HG03097 (cell line): ENCODE measurements at regions not wholly inside any gene's neighbourhood (a gene's known extent, or its start where the extent isn't known, plus 50 kb on each side); places are given as distances from the start of the nearest gene placed in this dataset.
"Not testable (repeated sequence)": the region's sequence is repeated elsewhere in the genome, so short reads cannot be mapped to it uniquely, and the experiment has no call there.

Source experiments
- ATAC-seq: cut with Tn5 transposase; IDR thresholded peaks from one replicate; pipeline ENCODE4 v1.9.1; 2021; ENCODE audit not compliant: unreplicated experiment, low FRiP score

GRCh38 chr10:21159669-21160068 lies 262.6 kb upstream of the NEBL start:
- ATAC-seq, result no peak

GRCh38 chr10:21158301-21158700 lies 261.2 kb upstream of the NEBL start:
- ATAC-seq, result no peak

GRCh38 chr10:21157664-21158063 lies 260.6 kb upstream of the NEBL start:
- ATAC-seq, result no peak

GRCh38 chr10:21150166-21150565 lies 253.1 kb upstream of the NEBL start:
- ATAC-seq, result no peak

GRCh38 chr10:21146436-21146789 lies 249.3 kb upstream of the NEBL start:
- no peak for ATAC-seq

- no peak for ATAC-seq
Measured at GRCh38 chr10:21145751-21146435, 248.8 kb upstream of the NEBL start.

GRCh38 chr10:21144047-21144446 lies 246.9 kb upstream of the NEBL start:
- ATAC-seq, result no peak

- ATAC-seq, result no peak
Measured at GRCh38 chr10:21141946-21142492, 244.9 kb upstream of the NEBL start.

- ATAC-seq, result no peak
Measured at GRCh38 chr10:21138769-21139340, 241.7 kb upstream of the NEBL start.

GRCh38 chr10:21135023-21135931 lies 238.2 kb upstream of the NEBL start:
- ATAC-seq, result no peak

- no peak for ATAC-seq
Measured at GRCh38 chr10:21134645-21135022, 237.5 kb upstream of the NEBL start.

- no peak for ATAC-seq
Measured at GRCh38 chr10:21130683-21131442, 233.8 kb upstream of the NEBL start.

GRCh38 chr10:21130108-21130507 lies 233.0 kb upstream of the NEBL start:
- no peak for ATAC-seq

GRCh38 chr10:21125471-21126228 lies 228.5 kb upstream of the NEBL start:
- no peak for ATAC-seq

- no peak for ATAC-seq
Measured at GRCh38 chr10:21122907-21123306, 225.8 kb upstream of the NEBL start.

- not testable (repeated sequence) for ATAC-seq
Measured at GRCh38 chr10:21121822-21122221, 224.7 kb upstream of the NEBL start.

- no peak for ATAC-seq
Measured at GRCh38 chr10:21114683-21115082, 217.6 kb upstream of the NEBL start.

- ATAC-seq, result no peak
Measured at GRCh38 chr10:21110358-21110757, 213.2 kb upstream of the NEBL start.

GRCh38 chr10:21106931-21107330 lies 209.8 kb upstream of the NEBL start:
- ATAC-seq, result not testable (repeated sequence)

GRCh38 chr10:21105331-21105730 lies 208.2 kb upstream of the NEBL start:
- not testable (repeated sequence) for ATAC-seq
